HG03139 (cell line): ENCODE measurements at regions not wholly inside any gene's neighbourhood (a gene's known extent, or its start where the extent isn't known, plus 50 kb on each side); places are given as distances from the start of the nearest gene placed in this dataset.

Source experiments
- ATAC-seq: cut with Tn5 transposase; IDR thresholded peaks from one replicate; pipeline ENCODE4 v1.9.1; 2021; ENCODE audit not compliant: unreplicated experiment

DNA sequence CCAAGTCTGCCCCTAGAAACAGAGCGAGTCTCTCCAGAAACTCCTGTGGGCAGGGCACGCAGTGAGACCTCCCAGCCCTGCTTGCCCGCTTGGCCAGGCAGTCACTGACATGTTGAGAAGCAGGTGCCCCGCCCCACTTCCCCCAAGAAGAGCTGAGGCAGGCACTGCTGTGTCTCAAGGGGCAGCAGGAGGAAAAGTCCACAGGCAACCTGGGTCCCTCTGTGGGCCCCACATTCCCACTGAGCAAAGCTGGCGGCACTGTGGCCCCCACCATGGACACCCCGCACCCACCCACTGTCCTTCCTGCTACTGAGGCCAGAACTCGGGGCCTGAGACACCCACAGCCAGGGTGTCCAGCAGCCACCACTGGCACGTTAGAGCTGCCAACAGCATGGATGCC is 137.3 kb upstream of the NKX1-1 start:
- no peak for ATAC-seq

DNA sequence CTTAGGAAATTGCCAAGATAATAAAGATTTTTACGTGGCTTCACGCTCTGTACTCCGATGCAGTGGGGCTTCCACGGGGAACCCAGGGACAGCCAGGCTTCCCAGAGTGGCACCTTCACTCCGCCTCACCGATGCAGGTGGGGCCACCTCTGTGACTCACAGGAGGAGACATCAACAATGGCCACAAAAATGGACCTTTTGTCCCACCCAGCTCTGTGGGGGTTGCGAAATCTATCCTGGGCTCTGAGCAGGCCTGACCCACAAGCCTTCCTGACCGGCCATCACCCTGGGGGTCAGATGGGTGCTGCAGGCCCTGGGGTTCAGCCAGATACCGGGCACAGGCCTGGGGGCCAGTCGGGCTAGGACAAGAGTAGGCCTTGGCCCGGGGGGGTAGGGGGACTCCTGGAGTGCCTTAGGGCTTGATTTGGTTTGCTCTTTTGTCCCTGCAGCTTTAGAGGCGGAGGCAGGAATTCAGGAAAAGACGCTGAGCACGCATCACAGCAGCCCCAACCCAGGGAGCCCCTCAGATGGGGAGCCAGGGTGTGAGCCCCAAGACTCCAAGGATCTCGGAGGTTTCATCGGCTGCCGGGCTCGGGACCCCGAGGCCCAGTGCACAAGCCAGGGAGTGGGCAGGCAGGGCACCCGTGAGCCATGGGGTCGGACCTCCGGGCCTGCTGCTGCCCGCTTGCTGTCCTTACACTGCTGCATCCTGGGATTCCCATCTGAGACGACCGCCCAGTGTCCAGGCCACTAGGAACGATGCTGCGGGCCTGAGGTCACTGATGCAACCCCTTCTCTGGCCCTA is 136.5 kb upstream of the NKX1-1 start:
- ATAC-seq = no peak

DNA sequence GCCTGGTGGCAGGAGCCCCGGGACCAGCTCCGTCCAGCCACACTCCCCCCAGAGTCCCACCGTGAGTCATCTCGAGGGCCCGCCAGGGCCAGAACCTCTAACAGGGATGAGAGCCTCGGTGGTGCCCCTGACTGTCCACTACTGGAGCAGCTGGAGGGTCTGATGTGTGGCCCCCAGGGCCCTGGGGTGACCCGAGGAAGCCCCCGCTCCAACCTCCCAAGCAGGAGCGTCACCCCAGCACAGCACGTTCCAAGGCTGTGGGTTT is 135.9 kb upstream of the NKX1-1 start:
- no peak for ATAC-seq

DNA sequence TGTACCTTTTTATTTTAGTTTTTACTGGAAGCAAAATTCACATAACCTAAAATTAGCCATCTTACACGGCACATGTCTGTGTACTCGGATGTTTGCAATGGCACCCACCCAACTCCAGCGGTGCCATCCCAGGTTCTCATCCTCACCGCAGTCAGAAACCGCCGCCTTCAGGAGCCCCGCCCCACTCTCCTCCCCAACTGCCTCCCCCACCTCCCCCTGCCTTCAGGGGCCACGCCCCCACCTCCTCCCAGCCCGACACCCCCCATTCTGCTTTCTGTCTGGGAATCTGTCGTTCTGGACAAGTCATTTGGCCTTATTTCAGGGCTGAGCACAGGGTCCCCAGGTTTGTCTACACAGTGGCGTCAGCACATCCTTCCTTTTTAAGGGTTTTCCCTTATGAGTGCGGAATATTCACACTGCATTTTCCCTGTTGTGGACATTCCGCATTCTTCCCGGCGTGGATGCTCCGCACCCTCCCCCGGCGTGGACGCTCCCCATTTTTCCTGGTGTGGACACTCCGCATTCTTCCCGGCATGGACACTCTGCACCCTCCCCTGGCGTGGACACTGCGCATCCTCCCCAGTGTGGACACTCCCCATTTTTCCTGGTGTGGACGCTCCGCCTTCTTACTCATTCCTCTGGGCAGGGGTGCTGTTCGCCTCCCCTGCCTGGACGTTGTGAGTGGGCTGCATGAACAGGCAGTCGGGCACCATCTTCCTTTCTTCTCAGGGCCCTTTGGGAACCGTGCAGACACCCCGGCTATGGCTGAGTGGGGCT is 135.4 kb upstream of the NKX1-1 start:
- ATAC-seq = no peak

DNA sequence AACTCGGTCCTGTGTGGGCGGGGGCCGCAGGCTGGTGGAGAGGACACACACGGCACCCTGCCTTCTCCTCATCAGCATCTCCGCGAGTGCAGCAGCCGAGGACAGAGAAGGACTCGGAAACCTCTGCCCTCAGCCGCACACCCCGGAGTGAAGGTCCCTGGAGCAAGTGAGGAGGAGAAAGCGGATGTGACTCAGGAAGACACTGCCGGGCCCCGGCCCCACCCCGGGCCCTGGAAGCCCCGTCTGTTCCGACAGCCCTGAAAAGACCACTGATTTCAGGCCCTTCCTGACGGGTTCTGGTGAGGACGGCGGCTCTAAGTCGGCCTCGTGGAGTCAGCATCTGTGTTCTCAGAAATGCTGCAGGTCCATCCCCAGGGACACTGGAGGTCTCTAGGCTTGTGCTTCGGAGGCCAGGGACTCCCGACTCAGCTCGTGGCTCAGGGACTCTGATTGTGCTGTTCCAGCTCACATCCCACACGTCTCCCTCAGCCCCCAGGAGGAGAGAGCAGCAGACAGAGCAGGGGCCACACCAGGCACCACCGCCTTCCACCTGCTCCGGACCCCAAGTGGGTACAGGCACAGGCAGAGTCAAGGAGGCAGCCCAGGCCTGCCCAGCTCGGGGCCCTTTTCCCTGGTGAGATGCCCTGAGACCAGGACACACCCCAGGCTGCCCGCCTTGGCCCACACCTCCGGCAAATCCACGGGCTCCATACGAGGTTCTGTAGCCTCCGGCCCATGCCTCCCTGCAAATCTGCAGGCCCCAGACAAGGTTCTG is 134.5 kb upstream of the NKX1-1 start:
- ATAC-seq = no peak

GRCh38 chr4:1539859-1540600 is 133.8 kb upstream of the NKX1-1 start:
- no peak for ATAC-seq

- ATAC-seq = no peak
Measured at GRCh38 chr4:1538941-1539772, 132.9 kb upstream of the NKX1-1 start.

GRCh38 chr4:1538096-1538410 is 131.8 kb upstream of the NKX1-1 start:
- ATAC-seq = no peak

DNA sequence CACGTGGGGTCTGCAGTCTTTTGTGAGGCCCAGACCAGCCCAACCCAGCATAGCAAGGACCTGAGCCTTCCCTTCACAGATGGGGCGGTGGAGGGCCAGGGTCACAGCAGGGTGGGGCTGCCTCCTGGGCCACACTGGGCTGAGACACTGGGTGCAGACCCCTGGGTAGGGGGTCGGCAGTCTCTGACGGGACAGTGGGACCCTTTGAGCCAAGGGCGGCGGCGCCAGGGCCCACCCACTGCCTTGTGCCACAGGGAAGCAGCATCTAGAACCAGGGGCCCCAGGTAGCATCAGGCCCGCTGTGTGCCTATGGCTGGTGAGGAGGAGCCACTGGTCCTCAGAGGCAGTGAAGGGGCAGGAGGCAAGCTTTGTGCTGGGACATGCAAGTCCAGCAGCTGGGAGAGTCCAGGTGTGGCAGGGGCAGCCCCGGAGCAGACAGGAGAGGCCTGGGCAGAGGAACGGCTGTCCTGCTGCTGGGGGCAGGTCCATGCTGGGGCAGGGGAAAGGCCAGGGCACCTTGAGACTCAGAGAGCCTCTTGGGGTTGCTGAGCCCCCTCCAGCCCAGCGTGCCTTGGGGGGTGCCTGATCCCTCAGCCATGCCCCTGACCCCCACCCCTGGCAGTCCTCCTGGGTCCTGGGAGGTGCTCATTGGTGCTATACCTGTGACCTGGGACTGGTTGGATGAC is 131.3 kb upstream of the NKX1-1 start:
- no peak for ATAC-seq

GRCh38 chr4:1536579-1537409 is 130.6 kb upstream of the NKX1-1 start:
- no peak for ATAC-seq

- ATAC-seq = no peak
Measured at GRCh38 chr4:1535926-1536578, 129.8 kb upstream of the NKX1-1 start.

GRCh38 chr4:1534876-1535526 is 128.8 kb upstream of the NKX1-1 start:
- ATAC-seq = no peak

- ATAC-seq = no peak
Measured at GRCh38 chr4:1534095-1534872, 128.0 kb upstream of the NKX1-1 start.

DNA sequence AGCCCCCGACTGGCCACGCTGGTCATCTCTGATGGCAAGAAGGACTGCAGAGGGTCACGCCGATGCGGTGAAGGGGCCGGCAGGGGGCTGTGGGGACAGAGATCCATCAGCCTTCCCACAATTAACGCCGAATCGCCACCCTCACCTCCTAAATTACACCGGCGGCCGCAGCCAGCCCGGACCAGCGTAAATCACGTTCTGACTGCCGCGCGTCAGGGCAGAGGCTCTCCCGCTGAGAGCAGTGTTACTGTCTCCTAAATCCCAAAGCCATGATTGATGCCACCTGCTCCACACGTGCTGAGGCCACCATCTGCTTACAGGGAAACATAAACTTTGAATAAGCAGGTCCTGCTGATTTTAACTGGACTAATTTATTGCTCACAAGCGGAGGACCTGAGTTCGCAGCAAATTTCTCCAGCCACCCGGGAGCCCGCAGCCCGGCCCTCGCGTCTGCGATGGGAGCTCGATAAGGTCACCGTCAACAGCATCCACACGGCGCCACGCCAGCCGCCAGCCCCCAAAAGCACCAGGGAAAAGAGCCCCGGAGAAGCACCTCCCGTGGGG is 127.3 kb upstream of the NKX1-1 start:
- no peak for ATAC-seq

DNA sequence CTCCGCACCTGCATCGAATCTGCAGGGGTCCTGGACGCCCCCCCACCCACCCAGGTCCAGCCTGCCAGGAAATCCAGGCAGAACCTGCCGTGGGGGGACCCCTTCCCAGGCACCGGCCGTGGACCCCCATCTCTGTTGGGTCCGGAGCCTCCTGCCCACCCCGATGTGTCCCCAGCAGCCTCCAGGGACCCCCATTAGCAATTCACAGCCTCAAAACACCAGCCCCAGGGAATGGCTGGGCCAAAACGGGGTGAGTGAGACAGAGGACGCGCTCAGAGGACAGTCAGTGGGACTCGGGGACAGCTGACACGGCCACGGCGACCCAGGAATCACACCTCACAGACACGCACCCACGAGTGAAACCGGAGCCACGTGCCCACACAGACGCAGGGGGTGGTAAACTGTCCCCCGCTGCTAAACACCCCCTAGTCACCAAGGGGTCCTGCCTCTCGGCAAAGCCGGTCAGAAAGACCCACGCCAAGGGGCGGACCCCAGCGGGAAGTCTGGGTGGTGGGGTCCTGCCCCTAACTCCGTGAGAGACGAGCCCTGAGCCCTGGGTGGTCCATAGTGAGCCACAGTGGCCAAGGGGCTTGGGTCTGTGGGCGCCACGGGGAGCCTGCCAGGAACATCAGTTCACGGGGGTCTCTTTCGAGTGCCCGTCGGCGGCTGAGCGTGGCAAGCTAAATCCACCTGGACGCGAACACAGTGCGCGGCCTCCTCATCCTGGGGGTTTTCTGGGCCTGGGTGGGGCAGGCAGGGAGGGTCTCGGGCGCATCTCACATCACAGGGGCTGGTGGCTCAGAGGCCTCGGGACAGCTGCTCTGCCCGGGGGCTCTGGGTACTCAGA is 126.5 kb upstream of the NKX1-1 start:
- ATAC-seq = no peak
